ENCODE measurements at regions not wholly inside any gene's neighbourhood (a gene's known extent, or its start where the extent isn't known, plus 50 kb on each side); places are given as distances from the start of the nearest gene placed in this dataset.

DNA sequence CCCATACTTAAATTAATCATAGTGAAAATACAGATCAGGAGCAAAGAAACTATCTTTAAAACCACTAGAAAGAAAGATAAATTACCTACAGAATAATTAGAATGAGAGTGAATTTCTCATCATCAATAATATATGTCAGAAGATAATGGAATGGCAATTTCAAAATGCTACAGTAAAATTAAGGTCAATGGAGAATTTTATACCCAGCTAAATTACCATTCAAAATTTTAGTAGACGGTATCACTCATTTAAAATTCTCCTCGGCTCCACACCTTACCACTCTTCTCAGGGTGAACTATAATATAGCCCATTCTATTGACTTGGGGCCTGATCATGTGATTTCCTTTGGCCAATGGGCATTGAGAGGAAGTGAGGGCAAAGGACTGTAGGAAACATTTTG, 192.5 kb upstream of the TCERG1L start:
- TF ChIP-seq, protein P1, sequence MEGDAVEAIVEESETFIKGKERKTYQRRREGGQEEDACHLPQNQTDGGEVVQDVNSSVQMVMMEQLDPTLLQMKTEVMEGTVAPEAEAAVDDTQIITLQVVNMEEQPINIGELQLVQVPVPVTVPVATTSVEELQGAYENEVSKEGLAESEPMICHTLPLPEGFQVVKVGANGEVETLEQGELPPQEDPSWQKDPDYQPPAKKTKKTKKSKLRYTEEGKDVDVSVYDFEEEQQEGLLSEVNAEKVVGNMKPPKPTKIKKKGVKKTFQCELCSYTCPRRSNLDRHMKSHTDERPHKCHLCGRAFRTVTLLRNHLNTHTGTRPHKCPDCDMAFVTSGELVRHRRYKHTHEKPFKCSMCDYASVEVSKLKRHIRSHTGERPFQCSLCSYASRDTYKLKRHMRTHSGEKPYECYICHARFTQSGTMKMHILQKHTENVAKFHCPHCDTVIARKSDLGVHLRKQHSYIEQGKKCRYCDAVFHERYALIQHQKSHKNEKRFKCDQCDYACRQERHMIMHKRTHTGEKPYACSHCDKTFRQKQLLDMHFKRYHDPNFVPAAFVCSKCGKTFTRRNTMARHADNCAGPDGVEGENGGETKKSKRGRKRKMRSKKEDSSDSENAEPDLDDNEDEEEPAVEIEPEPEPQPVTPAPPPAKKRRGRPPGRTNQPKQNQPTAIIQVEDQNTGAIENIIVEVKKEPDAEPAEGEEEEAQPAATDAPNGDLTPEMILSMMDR (IDR thresholded peaks at IDR 0.05; ENCODE audit: poor library complexity, severe bottlenecking), result no peak
- no peak for TF ChIP-seq RAD21 (conservative IDR thresholded peaks at IDR 0.05)
- no peak for TF ChIP-seq REST (IDR thresholded peaks at IDR 0.05; ENCODE audit: borderline replicate concordance)
- TF ChIP-seq EP300 (conservative IDR thresholded peaks at IDR 0.05; ENCODE audit: poor library complexity, severe bottlenecking), result no peak
- TF ChIP-seq MXI1 (conservative IDR thresholded peaks at IDR 0.05; ENCODE audit: poor library complexity, severe bottlenecking), result no peak
